ENCODE measurements at regions not wholly inside any gene's neighbourhood (a gene's known extent, or its start where the extent isn't known, plus 50 kb on each side); places are given as distances from the start of the nearest gene placed in this dataset.

- no peak for DNase-seq (ENCODE audit: low read depth in 4 of 4, low spot score in 3 of 4)
Measured at GRCh38 chr2:199631129-199631528, 173.4 kb upstream of the SATB2 start.

DNA sequence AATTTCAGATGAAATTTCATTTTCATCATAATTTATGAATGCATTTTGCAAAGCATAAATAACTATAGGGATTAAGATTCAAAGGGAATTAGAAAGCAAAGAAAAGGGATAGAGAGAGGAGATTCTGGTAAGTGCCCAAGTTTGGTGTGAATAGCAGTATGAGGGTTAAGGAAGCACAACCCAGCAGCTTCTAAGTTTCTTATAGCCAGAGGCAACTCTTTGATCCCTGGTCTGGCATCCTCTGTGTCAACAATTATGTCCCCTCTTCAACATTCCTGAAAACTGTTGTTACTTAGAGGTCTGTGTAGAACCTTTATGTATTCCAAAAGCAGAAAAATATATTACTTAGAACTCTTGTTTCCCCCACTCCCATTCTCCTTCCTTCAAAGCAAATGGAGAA, 171.6 kb upstream of the SATB2 start:
- DNase-seq (ENCODE audit: low read depth in 4 of 4, low spot score in 3 of 4) = no peak

DNA sequence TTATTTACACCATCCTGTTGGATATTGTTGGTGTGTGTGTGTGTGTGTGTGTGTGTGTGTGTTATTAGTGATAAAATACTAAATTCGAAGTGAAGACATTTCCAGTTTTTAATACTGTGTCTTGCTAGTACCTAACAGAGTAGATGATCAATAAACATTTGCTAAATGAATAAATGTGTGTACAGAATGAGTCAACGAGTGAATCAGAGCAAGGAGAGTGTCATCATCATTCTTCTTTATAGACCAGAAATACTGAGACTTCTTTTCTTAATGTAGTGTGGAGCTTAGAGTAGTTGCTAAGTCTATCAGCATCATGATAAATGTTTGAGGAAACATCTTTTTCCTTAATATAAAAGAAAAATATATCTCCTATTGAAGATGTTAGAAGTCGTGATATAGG, 169.7 kb upstream of the SATB2 start:
- DNase-seq (ENCODE audit: low read depth in 4 of 4, low spot score in 3 of 4) = no peak

DNA sequence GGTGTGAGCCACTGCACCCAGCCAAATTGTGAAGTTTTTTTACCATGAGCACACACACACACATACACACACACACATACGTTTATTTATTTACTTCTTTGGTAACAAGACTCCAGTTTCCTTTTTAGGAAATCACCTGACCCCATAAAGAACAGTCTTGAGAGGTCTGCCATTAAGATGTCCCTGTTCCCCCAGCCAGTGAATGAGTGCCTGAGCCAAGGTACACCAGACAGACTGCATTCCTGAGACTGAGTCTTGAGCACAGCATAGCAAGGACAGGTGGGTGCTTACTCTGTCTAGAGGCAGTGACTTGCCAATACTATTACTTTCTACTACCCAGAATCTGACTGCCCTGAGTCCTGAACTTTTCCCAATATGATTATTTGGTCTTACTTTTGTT, 167.2 kb upstream of the SATB2 start:
- no peak for DNase-seq (ENCODE audit: low read depth in 4 of 4, low spot score in 3 of 4)

- no peak for DNase-seq (ENCODE audit: low read depth in 4 of 4, low spot score in 3 of 4)
Measured at GRCh38 chr2:199612509-199613130, 154.9 kb upstream of the SATB2 start.

DNA sequence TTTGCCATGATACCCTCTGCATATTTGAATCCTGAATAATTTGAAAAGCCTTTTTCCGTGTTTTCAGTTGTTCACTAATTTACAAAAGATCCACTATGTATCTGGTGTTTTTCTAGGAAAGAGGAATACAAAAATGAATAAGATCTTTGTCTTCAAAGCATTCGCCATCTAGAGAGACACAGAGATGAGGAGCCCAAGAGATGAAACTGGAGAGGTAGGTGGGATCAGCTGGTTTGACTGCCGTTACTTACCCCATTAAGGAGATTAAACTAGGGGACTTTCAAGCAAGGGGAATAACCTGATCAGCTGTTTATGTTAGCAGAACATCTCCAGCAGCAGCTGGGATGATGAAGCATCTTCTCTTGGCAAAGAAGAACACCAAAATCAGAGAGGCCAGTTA, 150.2 kb upstream of the SATB2 start:
- DNase-seq (ENCODE audit: low read depth in 4 of 4, low spot score in 3 of 4) = no peak

- DNase-seq (ENCODE audit: low read depth in 4 of 4, low spot score in 3 of 4) = no peak
Measured at GRCh38 chr2:199606193-199606780, 148.5 kb upstream of the SATB2 start.

DNA sequence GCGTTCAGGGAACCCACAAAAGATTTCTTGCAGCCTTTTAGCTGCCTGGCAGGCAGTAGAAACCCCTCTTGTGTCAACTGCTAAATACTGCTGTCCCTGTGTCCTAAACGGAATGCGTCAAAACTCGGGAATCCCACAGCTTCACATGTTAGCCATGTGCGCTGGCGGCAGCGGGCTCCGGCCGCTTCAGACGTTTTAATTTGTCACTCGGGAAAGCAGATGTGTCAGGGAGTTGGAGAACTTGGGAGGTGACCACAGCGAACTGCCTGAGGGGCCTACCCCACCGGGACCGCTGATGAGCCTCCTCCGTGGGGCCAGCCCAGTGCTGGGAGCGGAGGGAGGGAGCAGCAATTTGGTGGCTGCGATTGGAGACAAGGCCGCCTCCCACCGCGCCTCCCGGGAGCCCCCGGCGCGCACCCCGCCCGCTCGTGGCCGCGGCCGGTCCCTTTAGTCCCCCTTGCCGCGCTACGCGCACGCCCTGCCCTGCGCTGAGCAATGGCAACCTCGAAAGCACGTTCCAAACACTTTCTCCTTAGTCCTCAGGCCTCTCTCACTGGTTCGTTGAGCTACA, 146.1 kb upstream of the SATB2 start:
- DNase-seq (ENCODE audit: low read depth in 4 of 4, low spot score in 3 of 4) = no peak

DNA sequence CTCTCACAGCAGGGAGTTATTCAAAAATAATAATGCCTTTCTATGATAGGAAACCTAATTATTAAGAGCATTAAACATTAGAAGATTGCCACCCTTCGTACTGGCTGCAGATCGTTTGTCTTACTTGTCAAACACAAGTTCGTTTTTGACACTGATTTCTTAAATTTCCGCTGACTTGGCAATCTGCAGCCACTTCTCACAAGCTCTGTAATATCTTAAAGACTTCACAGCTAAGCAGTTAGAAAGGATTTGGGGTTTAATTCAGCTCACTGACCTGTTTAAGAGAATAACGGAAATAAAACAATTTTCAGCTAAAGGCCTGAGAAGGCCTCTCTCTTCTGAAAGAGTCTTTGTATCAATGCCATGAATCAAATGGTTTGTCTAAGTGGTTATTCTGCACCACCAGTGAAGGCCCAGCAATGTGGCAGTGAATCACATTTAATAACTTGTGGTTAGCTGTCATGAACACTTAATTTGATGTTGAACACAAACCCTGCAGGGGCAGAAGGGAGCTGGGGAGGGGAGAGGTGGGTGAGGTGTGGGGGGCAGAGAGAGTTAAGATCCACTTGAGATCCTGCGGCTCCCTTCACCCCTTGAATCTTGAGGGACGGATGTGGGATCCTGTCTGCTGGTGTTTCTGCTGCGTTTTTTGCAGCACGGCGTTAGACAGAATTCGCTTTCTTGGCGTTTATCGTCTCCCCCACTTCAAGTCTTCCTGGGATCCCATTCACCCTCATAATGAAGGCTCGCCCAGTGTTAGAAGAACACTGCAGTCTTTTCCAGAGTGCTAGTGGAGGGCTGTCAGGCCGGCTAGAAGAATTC, 145.4 kb upstream of the SATB2 start:
- DNase-seq (ENCODE audit: low read depth in 4 of 4, low spot score in 3 of 4) = no peak

DNA sequence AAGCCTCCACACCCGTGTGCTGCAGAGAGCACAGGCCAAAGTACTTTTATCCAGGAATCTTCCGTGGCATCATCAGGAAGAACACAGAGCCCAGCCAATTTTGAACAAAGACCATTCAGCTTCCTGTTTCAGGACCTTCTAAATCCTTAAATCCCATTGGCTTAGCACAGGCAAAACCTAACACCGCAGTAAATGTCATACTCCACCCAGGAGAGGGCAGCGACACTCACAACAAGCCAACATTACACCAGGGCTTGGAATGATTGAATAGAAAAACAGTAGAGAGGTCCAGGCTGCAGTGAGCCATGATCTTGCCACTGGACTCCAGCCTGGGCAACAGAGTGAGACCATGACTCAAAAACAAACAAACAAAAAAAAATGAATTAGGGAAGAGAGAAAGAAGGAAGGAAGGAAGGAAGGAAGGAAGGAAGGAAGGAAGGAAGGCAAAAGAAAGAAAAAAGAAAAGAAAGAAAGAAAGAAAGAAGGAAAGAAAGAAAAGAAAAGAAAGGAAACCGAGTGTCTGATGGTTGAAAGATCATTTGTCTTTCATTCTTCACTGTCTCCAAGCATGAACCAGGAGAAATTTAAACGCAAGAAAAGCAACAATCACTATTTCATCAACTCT, 144.6 kb upstream of the SATB2 start:
- no peak for DNase-seq (ENCODE audit: low read depth in 4 of 4, low spot score in 3 of 4)

DNA sequence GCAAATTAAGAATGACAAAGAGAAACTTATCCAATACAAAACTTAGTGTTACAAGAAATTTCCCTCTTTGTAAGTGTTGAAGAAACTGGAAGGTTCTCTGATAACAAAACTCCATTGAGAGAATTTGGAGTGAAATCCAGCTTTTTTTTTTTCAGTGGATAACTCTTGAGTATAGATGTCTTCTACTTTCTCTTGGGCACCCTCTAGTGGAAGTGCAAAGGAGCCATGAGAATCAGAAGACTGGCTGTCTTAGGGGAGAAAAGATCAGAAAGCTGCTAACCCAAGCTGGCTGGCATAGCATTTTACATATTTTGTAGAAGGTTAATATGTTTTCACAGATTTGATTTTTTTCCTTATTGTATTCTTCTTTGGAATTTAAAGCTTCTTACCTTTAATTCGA, 138.8 kb upstream of the SATB2 start:
- DNase-seq (ENCODE audit: low read depth in 4 of 4, low spot score in 3 of 4) = no peak

GRCh38 chr2:199594443-199594842, 136.7 kb upstream of the SATB2 start:
- no peak for DNase-seq (ENCODE audit: low read depth in 4 of 4, low spot score in 3 of 4)

DNA sequence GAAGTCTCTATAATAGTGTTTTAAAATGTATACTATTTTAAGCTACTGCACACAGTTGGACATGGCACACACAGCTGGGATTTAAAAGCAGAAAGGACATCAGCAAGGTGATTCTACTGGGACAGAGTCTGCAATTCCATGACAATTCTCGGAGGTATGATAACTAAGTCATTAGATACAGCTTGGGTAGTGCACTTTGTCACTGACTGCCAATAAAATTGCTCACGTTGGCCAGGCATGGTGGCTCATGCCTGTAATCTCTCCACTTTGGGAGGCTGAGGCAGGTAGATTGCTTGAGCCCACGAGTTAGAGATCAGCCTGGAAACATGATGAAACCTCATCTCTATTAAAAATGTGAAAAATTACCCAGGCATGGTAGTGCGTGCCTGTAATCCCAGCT, 134.1 kb upstream of the SATB2 start:
- no peak for DNase-seq (ENCODE audit: low read depth in 4 of 4, low spot score in 3 of 4)

DNA sequence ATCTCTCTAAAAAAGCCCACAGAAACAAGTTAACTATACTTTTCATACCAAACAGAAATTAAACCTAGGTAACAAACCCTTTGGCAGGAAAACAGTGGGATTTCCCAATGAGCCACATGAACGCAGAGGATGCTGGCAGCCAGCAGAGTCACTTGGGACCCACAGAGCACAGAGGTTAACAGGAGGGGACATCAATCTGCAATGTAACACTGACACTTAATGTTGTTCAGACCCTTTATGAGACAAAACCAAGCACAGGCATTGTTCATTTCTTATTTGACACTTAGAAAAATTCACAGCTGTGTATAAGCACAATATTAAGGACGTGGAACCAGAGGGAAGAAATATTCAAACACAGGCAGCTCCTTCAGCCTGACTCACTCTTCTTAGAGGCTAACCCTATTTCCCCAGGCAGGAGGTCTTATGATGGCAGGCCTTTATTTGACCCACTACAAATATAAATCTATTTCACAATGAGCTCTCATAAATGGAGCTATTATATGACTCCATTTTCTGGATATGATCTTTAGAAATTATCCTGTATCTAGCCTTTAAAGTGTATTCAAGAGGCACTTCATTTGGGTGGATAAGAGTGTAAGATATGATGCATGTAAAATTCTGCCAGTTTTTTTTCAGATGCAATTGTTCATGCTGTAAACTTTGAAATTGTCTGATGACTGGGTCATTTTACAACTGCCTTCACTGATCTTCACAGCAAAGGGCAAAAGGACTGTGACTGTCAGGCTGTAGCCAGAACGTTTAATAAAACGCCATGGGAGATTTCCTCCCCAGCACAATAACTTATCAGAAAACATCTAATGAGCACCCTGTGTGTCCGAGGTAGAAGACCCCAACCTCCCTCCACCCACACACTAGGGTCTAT, 132.8 kb upstream of the SATB2 start:
- DNase-seq (ENCODE audit: low read depth in 4 of 4, low spot score in 3 of 4) = no peak

DNA sequence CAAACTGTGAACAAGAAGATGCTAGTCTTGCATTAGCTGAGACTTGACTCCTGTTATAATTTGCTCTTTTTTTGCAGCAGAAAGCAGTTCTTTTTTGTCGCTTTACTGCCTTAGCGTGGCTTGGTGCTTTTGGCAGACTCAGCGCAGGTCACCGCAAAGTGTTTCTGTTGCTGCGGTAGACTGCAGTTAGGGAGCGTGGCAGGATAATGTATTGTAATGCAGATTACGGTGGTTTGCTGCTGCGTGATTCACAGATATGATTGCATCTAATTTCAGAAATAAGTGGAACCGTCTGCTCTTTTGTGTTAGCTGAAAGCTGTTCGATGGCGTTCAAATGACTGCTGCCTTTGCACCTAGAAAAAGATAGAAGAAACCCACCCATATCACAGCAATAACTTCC, 131.6 kb upstream of the SATB2 start:
- DNase-seq (ENCODE audit: low read depth in 4 of 4, low spot score in 3 of 4) = no peak

GRCh38 chr2:199588054-199588453, 130.3 kb upstream of the SATB2 start:
- no peak for DNase-seq (ENCODE audit: low read depth in 4 of 4, low spot score in 3 of 4)

GRCh38 chr2:199586646-199587045, 128.9 kb upstream of the SATB2 start:
- no peak for DNase-seq (ENCODE audit: low read depth in 4 of 4, low spot score in 3 of 4)

DNA sequence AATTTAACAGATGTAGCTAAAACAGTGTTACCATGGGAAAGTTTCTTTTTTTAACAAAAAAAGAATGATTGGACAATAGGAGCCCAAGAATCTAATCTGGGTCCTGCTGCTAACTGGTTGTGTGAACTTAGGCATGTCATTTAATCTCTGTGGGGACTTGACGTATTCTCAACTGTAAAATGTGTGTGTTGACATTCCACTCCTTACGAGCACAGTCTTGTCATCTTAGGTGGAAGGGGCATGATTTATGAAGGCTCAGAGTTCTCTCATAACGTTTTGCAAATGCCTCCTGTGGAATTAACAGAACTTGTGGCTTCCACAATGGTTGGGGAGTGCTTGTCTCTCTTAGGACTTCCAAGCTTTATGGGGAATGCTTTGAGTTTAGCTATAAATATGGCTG, 125.9 kb upstream of the SATB2 start:
- no peak for DNase-seq (ENCODE audit: low read depth in 4 of 4, low spot score in 3 of 4)

GRCh38 chr2:199581935-199582360, 124.2 kb upstream of the SATB2 start:
- DNase-seq (ENCODE audit: low read depth in 4 of 4, low spot score in 3 of 4) = no peak

DNA sequence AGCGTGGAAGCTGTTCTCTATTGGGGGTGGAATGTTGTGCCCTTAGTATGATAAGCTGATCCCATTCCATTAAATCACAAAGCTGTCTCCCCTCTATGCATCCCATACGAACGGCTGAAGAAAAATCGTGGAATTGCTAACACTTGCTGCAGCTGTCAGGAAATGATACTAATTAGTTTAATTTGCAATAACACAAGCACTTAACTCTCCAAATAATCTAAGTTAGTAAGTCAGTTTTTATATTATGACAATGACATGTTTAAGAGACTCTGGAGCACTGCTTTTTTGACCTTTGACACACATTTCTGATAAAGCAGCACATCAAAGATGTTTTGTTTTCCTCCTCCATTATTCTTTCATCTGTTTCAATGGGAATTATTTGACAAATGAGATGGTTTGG, 123.7 kb upstream of the SATB2 start:
- no peak for DNase-seq (ENCODE audit: low read depth in 4 of 4, low spot score in 3 of 4)

Measured in right renal pelvis (tissue), 4 donors.